ENCODE measurements at regions not wholly inside any gene's neighbourhood (a gene's known extent, or its start where the extent isn't known, plus 50 kb on each side); places are given as distances from the start of the nearest gene placed in this dataset.

- intact Hi-C loops (cut with DNase I), result no loop called here
- Histone ChIP-seq H3K9me3 (ENCODE audit: control insufficient read depth, low read length) (no peaks in the 10 kb centered on the region), H3K4me3 (ENCODE audit: low read length in 2 of 2) (no peak overlapping the region), H3K27me3 (ENCODE audit: control insufficient read depth in 1 of 2, insufficient read depth in 2 of 2, low read length in 1 of 2) (peaks cover 0 to 2% of the 10 kb centered on the region in 2 donors), H3K36me3 (ENCODE audit: control insufficient read depth in 1 of 2, insufficient read depth in 2 of 2, low read length in 1 of 2) (no peaks in the 10 kb centered on the region), H3K27ac (ENCODE audit: low read depth in 1 of 2, low read length in 2 of 2) (no peak overlapping the region), H3K4me1 (ENCODE audit: control insufficient read depth in 1 of 2, insufficient read depth in 2 of 2, low read length in 2 of 2) (no peaks in the 10 kb centered on the region)
- no peak for ATAC-seq (ENCODE audit: low FRiP score)
- DNase-seq, result no peak
- 93 to 95% methylated on average over 5 of the region's 5 CpGs for WGBS, 2 donors
Measured at GRCh38 chr11:134719397-134719796, 307.4 kb upstream of the B3GAT1 start.

DNA sequence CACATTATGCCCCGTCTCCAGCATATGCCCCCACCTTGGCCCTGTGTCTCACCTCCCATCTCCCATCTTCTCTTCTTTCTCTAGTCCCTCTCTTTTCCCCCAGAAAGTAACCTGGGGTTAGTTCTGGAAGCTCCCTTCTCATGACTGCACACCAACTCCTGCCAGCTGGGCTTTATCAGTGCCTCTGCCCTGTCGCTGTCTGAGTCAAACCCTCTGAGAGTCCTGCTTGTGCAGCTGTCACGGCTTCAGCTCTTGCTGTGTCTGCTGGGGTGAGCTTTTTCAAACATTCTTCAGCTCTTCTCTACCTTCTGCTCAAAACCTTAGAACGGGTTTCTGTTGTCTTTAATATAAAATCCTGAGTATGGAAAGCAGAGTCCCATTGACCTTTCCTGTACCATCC is 304.5 kb upstream of the B3GAT1 start:
- intact Hi-C loops (cut with DNase I), result no loop called here
- Histone ChIP-seq H3K27ac (ENCODE audit: low read depth in 1 of 2, low read length in 2 of 2) (no peak overlapping the region), H3K9me3 (ENCODE audit: control insufficient read depth, low read length) (peaks cover 2% of the 10 kb centered on the region), H3K27me3 (ENCODE audit: control insufficient read depth in 1 of 2, insufficient read depth in 2 of 2, low read length in 1 of 2) (peaks cover 0 to 2% of the 10 kb centered on the region in 2 donors), H3K4me3 (ENCODE audit: low read length in 2 of 2) (no peak overlapping the region), H3K4me1 (ENCODE audit: control insufficient read depth in 1 of 2, insufficient read depth in 2 of 2, low read length in 2 of 2) (no peaks in the 10 kb centered on the region), H3K36me3 (ENCODE audit: control insufficient read depth in 1 of 2, insufficient read depth in 2 of 2, low read length in 1 of 2) (no peaks in the 10 kb centered on the region)
- no peak for ATAC-seq (ENCODE audit: low FRiP score)
- WGBS, 2 donors, result 66 to 67% methylated on average over 4 of the region's 4 CpGs
- no peak for DNase-seq

DNA sequence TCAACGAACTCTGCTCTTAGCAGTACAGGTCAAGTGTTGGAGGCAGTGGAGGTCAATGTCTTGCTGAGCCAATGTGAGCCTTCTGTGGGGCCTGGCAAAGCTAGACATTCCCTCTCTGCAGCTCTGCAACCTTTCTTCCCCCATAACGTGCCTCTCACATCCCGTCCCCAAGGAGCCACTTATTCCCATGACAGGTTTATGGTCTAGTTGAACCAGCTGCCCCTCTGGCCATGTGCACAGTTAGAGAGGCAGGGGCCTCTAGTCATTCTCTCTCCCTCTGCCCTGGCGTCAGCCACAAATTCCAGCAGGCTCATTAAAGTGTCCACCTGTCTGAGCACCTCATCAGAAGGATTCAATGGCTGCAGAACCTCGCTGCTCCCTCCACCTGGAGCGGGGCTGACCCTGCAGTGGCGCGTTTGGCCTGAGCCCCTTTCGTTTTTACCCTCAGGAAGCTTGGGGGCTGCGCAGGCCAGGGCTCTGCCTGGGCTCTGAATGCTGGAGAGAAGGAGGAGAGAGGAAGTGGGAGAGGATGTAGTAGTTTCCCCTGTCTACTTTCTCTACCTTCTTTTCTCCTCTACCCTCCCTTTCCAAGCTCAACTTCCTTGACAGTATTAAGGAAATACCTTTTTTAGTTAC is 302.1 kb upstream of the B3GAT1 start:
- peaks cover 2% of the 10 kb centered on the region for H3K9me3 ChIP-seq (ENCODE audit: control insufficient read depth, low read length)
- peaks cover 0 to 2% of the 10 kb centered on the region in 2 donors for H3K27me3 ChIP-seq (ENCODE audit: control insufficient read depth in 1 of 2, insufficient read depth in 2 of 2, low read length in 1 of 2)
- H3K27ac ChIP-seq (ENCODE audit: low read depth in 1 of 2, low read length in 2 of 2), result no peak overlapping the region
- H3K36me3 ChIP-seq (ENCODE audit: control insufficient read depth in 1 of 2, insufficient read depth in 2 of 2, low read length in 1 of 2), result no peaks in the 10 kb centered on the region
- H3K4me1 ChIP-seq (ENCODE audit: control insufficient read depth in 1 of 2, insufficient read depth in 2 of 2, low read length in 2 of 2), result no peaks in the 10 kb centered on the region
- ATAC-seq (ENCODE audit: low FRiP score) (no peak), DNase-seq (no peak)
- no peak overlapping the region for H3K4me3 ChIP-seq (ENCODE audit: low read length in 2 of 2)
- intact Hi-C loops (cut with DNase I), result no loop called here
- 61 to 67% methylated on average over 10 of the region's 10 CpGs for WGBS, 2 donors

DNA sequence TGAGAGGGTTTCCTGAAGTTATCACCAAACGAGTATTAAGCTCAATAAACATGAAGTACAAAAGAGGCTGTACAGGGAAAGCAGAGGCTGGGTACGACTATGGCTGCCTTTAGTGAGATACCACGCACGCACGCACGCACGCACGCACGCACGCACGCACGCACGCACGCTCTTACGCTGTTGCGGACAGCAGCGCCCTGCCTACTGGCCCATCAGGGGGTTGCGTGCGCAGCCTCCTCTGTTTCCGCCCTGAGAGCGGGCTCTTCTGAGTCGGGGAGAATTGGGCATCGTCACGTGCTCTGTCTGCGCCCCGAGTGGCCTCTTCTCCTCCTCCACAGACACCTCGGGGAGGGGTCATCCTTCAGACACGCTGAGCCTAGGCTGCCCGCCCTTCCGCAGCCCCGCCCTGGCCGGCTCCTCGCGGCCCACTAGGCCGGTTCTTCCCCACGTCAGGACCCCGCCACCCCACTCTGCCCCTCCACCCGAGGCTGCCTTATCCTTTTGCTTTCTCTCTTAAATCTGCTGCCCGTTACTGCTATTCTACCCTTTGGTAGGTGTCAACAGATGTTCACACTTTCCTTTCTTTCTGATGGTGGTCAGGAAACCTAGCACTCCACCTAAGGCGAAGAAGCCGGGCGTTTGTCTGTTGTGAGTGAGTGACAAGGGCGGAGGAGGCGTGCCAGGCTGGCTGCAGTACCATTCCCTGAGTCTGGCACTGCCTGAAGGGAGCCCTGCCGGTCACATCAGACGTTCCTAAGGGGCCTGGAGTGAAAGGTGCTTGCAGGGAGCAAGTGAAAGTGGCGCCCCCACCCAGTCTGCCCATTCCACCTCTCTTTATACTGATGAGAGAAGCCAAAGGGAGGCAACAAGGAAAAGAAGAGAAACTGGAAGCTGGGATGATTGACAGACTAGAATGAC is 300.4 kb upstream of the B3GAT1 start:
- ATAC-seq (ENCODE audit: low FRiP score) (no peak), DNase-seq (no peak)
- H3K4me1 ChIP-seq (ENCODE audit: control insufficient read depth in 1 of 2, insufficient read depth in 2 of 2, low read length in 2 of 2), result no peaks in the 10 kb centered on the region
- no peak overlapping the region for H3K4me3 ChIP-seq (ENCODE audit: low read length in 2 of 2)
- H3K9me3 ChIP-seq (ENCODE audit: control insufficient read depth, low read length), result peaks cover 2% of the 10 kb centered on the region
- peaks cover 0 to 2% of the 10 kb centered on the region in 2 donors for H3K27me3 ChIP-seq (ENCODE audit: control insufficient read depth in 1 of 2, insufficient read depth in 2 of 2, low read length in 1 of 2)
- H3K36me3 ChIP-seq (ENCODE audit: control insufficient read depth in 1 of 2, insufficient read depth in 2 of 2, low read length in 1 of 2), result no peaks in the 10 kb centered on the region
- intact Hi-C loops (cut with DNase I), result no loop called here
- no peak overlapping the region for H3K27ac ChIP-seq (ENCODE audit: low read depth in 1 of 2, low read length in 2 of 2)
- WGBS, 2 donors, result 87% methylated on average over 47 of the region's 47 CpGs

DNA sequence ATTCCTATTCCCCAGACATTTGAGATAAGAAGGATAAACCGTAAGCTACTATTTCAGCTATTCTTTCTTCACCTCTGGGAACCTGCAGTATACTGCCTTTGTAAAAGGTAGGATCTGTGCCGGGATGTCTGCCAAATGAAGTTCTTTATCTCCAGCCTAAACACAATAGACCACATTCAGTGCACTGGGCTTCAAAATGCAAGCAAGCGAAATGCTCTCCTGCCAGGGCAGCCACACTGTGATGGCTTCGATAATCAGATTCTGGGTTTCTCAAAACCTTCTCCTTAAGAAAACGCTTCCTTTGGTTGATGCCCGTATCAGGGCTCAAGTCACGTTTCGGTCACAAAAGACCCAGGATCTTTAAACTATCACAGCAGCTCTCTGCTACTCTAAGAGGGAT is 299.5 kb upstream of the B3GAT1 start:
- ATAC-seq (ENCODE audit: low FRiP score) (no peak), DNase-seq (no peak)
- Histone ChIP-seq H3K4me3 (ENCODE audit: low read length in 2 of 2) (no peak overlapping the region), H3K36me3 (ENCODE audit: control insufficient read depth in 1 of 2, insufficient read depth in 2 of 2, low read length in 1 of 2) (no peaks in the 10 kb centered on the region), H3K4me1 (ENCODE audit: control insufficient read depth in 1 of 2, insufficient read depth in 2 of 2, low read length in 2 of 2) (no peaks in the 10 kb centered on the region), H3K27ac (ENCODE audit: low read depth in 1 of 2, low read length in 2 of 2) (no peak overlapping the region), H3K27me3 (ENCODE audit: control insufficient read depth in 1 of 2, insufficient read depth in 2 of 2, low read length in 1 of 2) (no peaks in the 10 kb centered on the region), H3K9me3 (ENCODE audit: control insufficient read depth, low read length) (peaks cover 2% of the 10 kb centered on the region)
- WGBS, 2 donors, result 74 to 75% methylated on average over 8 of the region's 8 CpGs
- intact Hi-C loops (cut with DNase I), result no loop called here

GRCh38 chr11:134710861-134711407 is 298.9 kb upstream of the B3GAT1 start:
- WGBS, 2 donors, result 69 to 81% methylated on average over 4 of the region's 4 CpGs
- H3K36me3 ChIP-seq (ENCODE audit: control insufficient read depth in 1 of 2, insufficient read depth in 2 of 2, low read length in 1 of 2), result no peaks in the 10 kb centered on the region
- H3K4me1 ChIP-seq (ENCODE audit: control insufficient read depth in 1 of 2, insufficient read depth in 2 of 2, low read length in 2 of 2), result no peaks in the 10 kb centered on the region
- DNase-seq (no peak), ATAC-seq (ENCODE audit: low FRiP score) (no peak)
- H3K4me3 ChIP-seq (ENCODE audit: low read length in 2 of 2), result no peak overlapping the region
- no peaks in the 10 kb centered on the region for H3K27me3 ChIP-seq (ENCODE audit: control insufficient read depth in 1 of 2, insufficient read depth in 2 of 2, low read length in 1 of 2)
- no peak overlapping the region for H3K27ac ChIP-seq (ENCODE audit: low read depth in 1 of 2, low read length in 2 of 2)
- H3K9me3 ChIP-seq (ENCODE audit: control insufficient read depth, low read length), result peaks cover 2% of the 10 kb centered on the region
- intact Hi-C loops (cut with DNase I), result no loop called here

- Histone ChIP-seq H3K9me3 (ENCODE audit: control insufficient read depth, low read length) (no peaks in the 10 kb centered on the region), H3K27me3 (ENCODE audit: control insufficient read depth in 1 of 2, insufficient read depth in 2 of 2, low read length in 1 of 2) (no peaks in the 10 kb centered on the region), H3K27ac (ENCODE audit: low read depth in 1 of 2, low read length in 2 of 2) (no peak overlapping the region), H3K4me3 (ENCODE audit: low read length in 2 of 2) (no peak overlapping the region), H3K36me3 (ENCODE audit: control insufficient read depth in 1 of 2, insufficient read depth in 2 of 2, low read length in 1 of 2) (no peaks in the 10 kb centered on the region), H3K4me1 (ENCODE audit: control insufficient read depth in 1 of 2, insufficient read depth in 2 of 2, low read length in 2 of 2) (no peaks in the 10 kb centered on the region)
- intact Hi-C loops (cut with DNase I), result no loop called here
- WGBS, 2 donors, result 65 to 72% methylated on average over 3 of the region's 3 CpGs
- DNase-seq, result no peak
- no peak for ATAC-seq (ENCODE audit: low FRiP score)
Measured at GRCh38 chr11:134705858-134706257, 293.8 kb upstream of the B3GAT1 start.

- Histone ChIP-seq H3K9me3 (ENCODE audit: control insufficient read depth, low read length) (no peaks in the 10 kb centered on the region), H3K27ac (ENCODE audit: low read depth in 1 of 2, low read length in 2 of 2) (no peak overlapping the region), H3K27me3 (ENCODE audit: control insufficient read depth in 1 of 2, insufficient read depth in 2 of 2, low read length in 1 of 2) (no peaks in the 10 kb centered on the region), H3K4me1 (ENCODE audit: control insufficient read depth in 1 of 2, insufficient read depth in 2 of 2, low read length in 2 of 2) (no peaks in the 10 kb centered on the region), H3K36me3 (ENCODE audit: control insufficient read depth in 1 of 2, insufficient read depth in 2 of 2, low read length in 1 of 2) (no peaks in the 10 kb centered on the region), H3K4me3 (ENCODE audit: low read length in 2 of 2) (no peak overlapping the region)
- ATAC-seq (ENCODE audit: low FRiP score) (no peak), DNase-seq (no peak)
- intact Hi-C loops (cut with DNase I), result no loop called here
- 86 to 90% methylated on average over 5 of the region's 5 CpGs for WGBS, 2 donors
Measured at GRCh38 chr11:134702827-134703226, 290.8 kb upstream of the B3GAT1 start.

All from aorta (tissue), 5 donors.